ENCODE measurements at regions not wholly inside any gene's neighbourhood (a gene's known extent, or its start where the extent isn't known, plus 50 kb on each side); places are given as distances from the start of the nearest gene placed in this dataset.

DNA sequence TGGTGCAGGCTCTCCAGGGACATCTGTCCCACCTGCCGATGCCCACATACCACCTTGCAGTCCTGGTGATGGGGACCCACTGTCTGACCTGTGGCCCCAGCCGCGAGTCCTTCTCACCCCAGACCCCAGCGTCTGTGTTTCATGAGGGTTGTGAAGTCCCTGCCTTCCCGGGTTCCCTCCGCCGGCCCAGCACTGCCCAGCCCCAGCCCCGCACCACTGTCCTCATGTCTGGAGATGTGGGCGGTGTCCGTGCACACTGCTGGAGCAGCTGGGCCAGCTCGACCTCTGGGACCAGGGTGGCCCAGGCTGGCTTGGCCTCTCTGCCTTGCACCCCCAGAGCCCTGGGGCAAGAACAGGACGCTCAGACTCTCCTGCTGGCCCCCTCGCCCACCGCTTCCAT, 199.5 kb upstream of the CIBAR2 start:
- Mint-ChIP-seq H3K27ac (peak overlapping the region in 8 of 10 donors; percentile 66 to 92 (median 84)), H3K4me1 (peaks cover 28 to 63% (median 57%) of the 10 kb centered on the region in 4 donors), H3K9me3 (no peaks in the 10 kb centered on the region), H3K36me3 (no peaks in the 10 kb centered on the region), H3K4me3 (peak overlapping the region in 8 of 10 donors; percentile 67 to 83 (median 75)), H3K27me3 (peaks cover 0 to 2% (median 0%) of the 10 kb centered on the region in 5 donors)
- POLR2A ChIA-PET = interaction anchor here (0.7 to 5.6 kb wide), 5 partner anchors 9 to 422 kb away, joined by 3 to 38 read pairs (median 4); no protein-coding TSS in a partner anchor
- no peak for ATAC-seq
- no peak for DNase-seq

DNA sequence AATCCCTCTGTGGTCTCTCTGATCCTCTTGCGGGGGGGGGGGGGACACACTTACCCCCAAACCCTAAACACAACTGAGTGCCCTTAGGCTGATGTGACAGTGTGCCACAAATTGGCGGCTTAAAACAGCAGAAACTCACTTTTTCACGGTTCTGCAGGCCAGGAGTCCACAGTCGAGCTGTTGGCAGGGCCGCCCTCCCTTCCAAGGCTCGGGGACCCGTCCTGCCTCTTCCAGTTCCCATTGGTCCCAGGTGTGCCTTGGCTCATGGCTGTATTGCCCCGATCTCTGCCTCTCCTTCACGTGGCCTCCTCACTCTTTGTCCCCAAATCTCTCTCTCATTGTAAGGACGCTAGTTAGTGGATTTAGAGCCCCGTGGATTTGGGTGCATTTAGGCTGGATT, 199.9 kb upstream of the CIBAR2 start:
- Mint-ChIP-seq H3K9me3 (no peaks in the 10 kb centered on the region), H3K36me3 (no peaks in the 10 kb centered on the region), H3K4me1 (peaks cover 27 to 61% (median 54%) of the 10 kb centered on the region in 4 donors), H3K27ac (peak overlapping the region in 8 of 10 donors; percentile 44 to 84 (median 66)), H3K4me3 (peak overlapping the region in 8 of 10 donors; percentile 5 to 77 (median 46)), H3K27me3 (peaks cover 0 to 2% (median 0%) of the 10 kb centered on the region in 5 donors)
- ATAC-seq (no peak), DNase-seq (no peak)
- POLR2A ChIA-PET = interaction anchor here (5.6 kb wide), 1 partner anchor 22 kb away, joined by 38 read pairs; no protein-coding TSS in a partner anchor

DNA sequence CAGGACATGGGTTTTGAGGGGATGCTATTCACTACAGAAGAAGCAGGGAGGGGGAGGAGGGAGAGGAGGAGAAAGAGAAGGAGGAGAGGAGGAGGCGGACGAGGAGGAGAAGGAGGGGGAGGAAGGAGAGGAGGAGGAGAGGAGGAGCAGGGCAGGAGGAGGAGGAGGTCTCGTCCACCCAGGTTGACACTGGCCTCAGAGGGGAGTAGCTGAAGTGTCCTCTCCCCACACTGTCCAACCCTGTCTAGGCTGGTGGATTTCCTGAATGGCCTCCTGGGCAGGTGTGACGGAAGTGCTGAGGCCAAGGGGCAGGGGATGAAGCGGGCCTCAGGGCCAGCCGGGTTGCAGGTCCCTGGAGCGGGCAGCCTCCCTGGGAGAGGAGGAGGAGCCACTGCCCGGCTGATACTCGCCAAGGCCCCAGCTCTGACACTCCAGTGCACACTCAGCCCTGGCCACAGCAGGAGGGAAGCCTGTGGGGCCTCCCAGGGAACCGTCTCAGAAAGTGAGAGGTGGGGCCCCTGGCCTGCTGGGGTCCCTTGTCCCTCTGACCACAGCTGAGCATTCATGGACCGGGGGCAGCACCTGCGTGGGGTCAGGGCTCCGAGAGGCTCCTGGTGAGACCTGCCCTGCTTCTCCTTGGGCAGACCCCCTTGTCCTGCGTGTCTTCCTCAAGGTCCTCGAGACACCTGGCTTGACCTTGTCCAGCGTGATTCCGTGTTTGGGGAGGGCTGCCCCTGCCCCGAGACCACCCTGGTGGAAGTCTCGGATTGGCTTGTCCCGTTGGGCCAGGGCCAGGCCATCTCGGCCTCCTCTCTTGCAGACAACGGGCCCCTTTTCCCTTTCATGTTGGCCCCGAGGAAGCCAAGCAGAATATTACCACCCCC, 200.6 kb upstream of the CIBAR2 start:
- H3K36me3 Mint-ChIP-seq = no peaks in the 10 kb centered on the region
- H3K9me3 Mint-ChIP-seq = no peaks in the 10 kb centered on the region
- DNase-seq (no peak), ATAC-seq (no peak)
- POLR2A ChIA-PET = interaction anchor here (1.3 to 5.6 kb wide), 2 partner anchors 18 to 21 kb away, joined by 3 to 38 read pairs; no protein-coding TSS in a partner anchor
- H3K27ac Mint-ChIP-seq = peak overlapping the region in 3 of 10 donors; percentile 63 to 80 (median 73)
- peaks cover 25 to 54% (median 46%) of the 10 kb centered on the region in 4 donors for H3K4me1 Mint-ChIP-seq
- peaks cover 0 to 2% (median 0%) of the 10 kb centered on the region in 5 donors for H3K27me3 Mint-ChIP-seq
- H3K4me3 Mint-ChIP-seq = peak overlapping the region in 4 of 10 donors; percentile 5 to 77 (median 37)

DNA sequence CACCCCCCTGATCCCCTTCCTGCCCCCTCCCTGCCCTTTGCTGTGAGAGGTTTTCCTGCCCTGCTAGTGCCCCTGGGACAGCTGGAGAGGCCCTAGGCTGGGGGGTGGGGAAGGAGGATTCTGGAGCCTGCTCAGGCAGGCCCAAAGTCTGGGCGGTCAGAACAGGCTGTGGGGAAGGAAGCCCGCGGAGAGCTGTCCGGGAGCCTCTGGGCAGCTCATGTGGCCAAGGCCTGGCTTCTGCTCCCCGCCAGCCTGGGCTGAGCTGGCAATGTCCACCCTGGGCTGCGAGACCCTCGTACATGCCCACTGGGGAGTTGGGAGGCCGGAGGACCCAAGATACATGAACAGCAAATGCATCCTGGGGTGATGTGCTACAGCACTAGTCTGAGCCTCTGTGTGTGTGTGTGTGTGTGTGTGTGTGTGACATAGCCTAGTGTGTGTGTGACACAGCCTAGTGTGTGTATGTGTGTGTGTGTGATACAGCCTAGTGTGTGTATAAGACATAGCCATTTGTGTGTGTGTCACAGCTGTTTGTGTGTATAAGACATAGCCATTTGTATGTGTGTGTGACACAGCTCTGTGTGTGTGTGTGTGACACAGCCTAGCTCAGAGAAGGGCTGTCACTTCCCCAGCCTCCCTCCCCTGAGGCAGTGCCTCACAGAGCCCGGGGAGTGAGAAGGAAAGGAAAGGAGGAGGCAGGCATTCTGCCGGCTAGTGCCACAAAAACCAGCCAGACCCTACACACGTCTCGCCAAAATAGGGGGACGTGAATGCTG, 201.4 kb upstream of the CIBAR2 start:
- Mint-ChIP-seq H3K27ac (peak overlapping the region in 6 of 10 donors; percentile 5 to 80 (median 59)), H3K36me3 (no peaks in the 10 kb centered on the region), H3K4me1 (peaks cover 19 to 46% (median 38%) of the 10 kb centered on the region in 4 donors), H3K9me3 (no peaks in the 10 kb centered on the region), H3K4me3 (peak overlapping the region in 1 of 10 donors; percentile 20), H3K27me3 (peaks cover 0 to 2% (median 0%) of the 10 kb centered on the region in 5 donors)
- ATAC-seq (no peak), DNase-seq (no peak)
- POLR2A ChIA-PET = interaction anchor here (0.9 to 5.6 kb wide), 3 partner anchors 17 to 300 kb away, joined by 3 to 38 read pairs (median 3); partner anchors contain the start of gene GSE1

DNA sequence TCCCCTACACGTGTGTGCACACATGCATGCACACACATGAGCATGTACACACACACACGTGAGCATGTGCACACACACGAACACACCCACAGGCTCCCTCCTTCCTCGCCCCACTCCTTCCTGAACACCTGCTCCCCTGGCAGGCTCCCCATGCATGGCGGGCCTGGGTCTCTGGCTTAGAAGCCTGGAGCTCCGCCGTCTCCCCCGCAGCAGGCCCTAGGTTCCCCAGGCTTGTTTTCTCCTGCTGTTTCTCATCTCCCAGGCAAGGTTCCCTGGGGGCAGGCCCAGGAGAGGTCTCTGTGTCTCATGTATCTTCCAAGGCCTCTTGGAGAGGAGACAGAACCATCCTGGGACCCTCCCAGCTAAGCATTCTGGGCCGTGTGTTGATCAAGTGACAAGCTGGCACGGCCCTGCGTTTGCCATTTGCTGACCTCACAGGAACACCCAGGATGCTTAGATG, 202.3 kb upstream of the CIBAR2 start:
- POLR2A ChIA-PET = interaction anchor here (0.9 kb wide), 1 partner anchor 299 kb away, joined by 3 read pairs; the partner anchor contains the start of gene GSE1
- Mint-ChIP-seq H3K4me3 (peak overlapping the region in 1 of 10 donors; percentile 47), H3K27ac (peak overlapping the region in 2 of 10 donors; percentile 65 to 66)

DNA sequence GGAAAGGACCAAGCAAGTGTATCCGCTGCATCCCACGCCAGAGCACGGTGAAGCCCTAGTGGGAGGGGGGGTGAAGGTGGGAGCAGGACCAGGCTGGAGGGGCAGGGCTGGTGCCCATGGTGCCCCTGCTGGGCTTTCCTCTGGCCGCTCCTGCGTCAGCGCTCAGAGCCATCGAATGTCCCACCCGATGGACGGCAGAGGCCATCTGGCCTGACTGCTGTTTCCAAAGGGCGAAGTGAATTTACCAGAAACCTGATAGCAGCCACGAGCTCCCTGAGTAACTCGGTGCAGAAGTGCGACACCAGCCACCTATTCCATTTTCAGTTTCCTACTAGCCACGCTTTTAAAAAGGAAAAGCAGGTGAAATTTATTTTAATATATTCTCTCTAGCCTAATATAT, 203.6 kb upstream of the CIBAR2 start:
- DNase-seq (no peak), ATAC-seq (no peak)
- H3K4me3 Mint-ChIP-seq = no peak overlapping the region
- H3K27me3 Mint-ChIP-seq = peaks cover 0 to 2% (median 0%) of the 10 kb centered on the region in 5 donors
- H3K36me3 Mint-ChIP-seq = no peaks in the 10 kb centered on the region
- H3K4me1 Mint-ChIP-seq = peaks cover 15 to 30% (median 23%) of the 10 kb centered on the region in 4 donors
- H3K27ac Mint-ChIP-seq = peak overlapping the region in 2 of 10 donors; percentile 13 to 55
- H3K9me3 Mint-ChIP-seq = no peaks in the 10 kb centered on the region
- POLR2A ChIA-PET = no interaction called here

More for the DNA sequence above, 202.3 kb upstream of the CIBAR2 start:
- DNase-seq (no peak), ATAC-seq (no peak)
- Mint-ChIP-seq H3K36me3 (no peaks in the 10 kb centered on the region), H3K27me3 (peaks cover 0 to 2% (median 0%) of the 10 kb centered on the region in 5 donors), H3K4me1 (peaks cover 19 to 38% (median 33%) of the 10 kb centered on the region in 4 donors), H3K9me3 (no peaks in the 10 kb centered on the region)

DNA sequence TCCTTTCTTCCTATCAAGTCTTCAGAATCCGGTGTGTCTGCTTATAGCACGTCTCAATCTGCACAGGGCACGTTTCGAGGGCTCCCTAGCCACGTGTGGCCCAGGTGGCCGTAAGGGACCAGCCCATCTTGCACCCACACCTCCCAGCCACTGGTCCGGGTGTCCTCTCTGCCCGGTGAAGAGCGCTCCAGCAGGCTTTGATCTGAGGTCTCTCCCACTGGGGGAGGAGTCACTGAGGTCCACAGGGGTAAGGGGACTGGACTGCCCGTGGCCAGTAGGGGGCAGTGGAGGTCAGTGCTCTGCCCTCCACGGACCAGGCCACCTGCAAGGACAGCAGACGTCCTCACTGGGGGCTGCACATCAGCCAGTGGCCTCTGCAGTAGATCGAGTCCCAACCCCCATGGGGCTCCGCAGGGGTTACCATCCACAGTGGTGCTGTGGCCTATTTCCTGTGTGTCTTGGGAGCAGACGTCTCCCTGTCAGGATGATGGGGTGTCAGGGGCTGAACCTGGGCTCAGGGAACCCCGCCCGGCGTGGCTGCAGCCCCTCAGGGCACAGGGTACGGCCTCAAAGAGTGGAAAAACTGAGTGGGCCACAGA, 204.1 kb upstream of the CIBAR2 start:
- H3K4me3 Mint-ChIP-seq = no peak overlapping the region
- POLR2A ChIA-PET = no interaction called here
- peak overlapping the region in 3 of 10 donors; percentile 13 to 55 (median 53) for H3K27ac Mint-ChIP-seq
- H3K9me3 Mint-ChIP-seq = no peaks in the 10 kb centered on the region
- peaks cover 0 to 2% (median 0%) of the 10 kb centered on the region in 5 donors for H3K27me3 Mint-ChIP-seq
- no peaks in the 10 kb centered on the region for H3K36me3 Mint-ChIP-seq
- peak in 6 of 10 donors; percentile 37 to 43 (median 40) for DNase-seq
- peaks cover 11 to 24% (median 17%) of the 10 kb centered on the region in 4 donors for H3K4me1 Mint-ChIP-seq
- ATAC-seq = peak; percentile 82 to 86

DNA sequence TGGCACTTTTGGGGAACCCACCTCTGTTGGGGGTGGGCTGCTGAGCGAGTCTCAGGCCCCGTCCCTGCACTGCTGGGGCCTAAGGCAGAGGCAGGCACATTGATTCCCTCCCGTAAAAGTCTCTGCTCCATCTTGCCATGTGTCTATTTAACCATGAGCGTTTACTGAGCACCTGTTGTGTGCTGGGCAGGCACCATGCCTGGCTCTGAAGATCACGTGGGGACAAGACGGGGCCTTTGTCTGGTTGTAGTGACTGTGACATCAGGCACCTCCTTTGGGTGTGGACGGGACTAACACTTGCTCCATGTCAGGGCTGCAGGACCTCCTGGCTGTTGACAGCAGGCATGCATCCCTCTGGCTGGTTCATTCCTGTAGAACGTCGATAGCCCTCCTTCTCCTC, 204.7 kb upstream of the CIBAR2 start:
- Mint-ChIP-seq H3K27ac (no peak overlapping the region), H3K9me3 (no peaks in the 10 kb centered on the region), H3K27me3 (peaks cover 0 to 2% (median 0%) of the 10 kb centered on the region in 5 donors), H3K4me3 (no peak overlapping the region), H3K36me3 (no peaks in the 10 kb centered on the region), H3K4me1 (peaks cover 8 to 20% (median 13%) of the 10 kb centered on the region in 4 donors)
- DNase-seq (no peak), ATAC-seq (no peak)
- POLR2A ChIA-PET = interaction anchor here (1.6 kb wide), 1 partner anchor 18 kb away, joined by 4 read pairs; no protein-coding TSS in a partner anchor

DNA sequence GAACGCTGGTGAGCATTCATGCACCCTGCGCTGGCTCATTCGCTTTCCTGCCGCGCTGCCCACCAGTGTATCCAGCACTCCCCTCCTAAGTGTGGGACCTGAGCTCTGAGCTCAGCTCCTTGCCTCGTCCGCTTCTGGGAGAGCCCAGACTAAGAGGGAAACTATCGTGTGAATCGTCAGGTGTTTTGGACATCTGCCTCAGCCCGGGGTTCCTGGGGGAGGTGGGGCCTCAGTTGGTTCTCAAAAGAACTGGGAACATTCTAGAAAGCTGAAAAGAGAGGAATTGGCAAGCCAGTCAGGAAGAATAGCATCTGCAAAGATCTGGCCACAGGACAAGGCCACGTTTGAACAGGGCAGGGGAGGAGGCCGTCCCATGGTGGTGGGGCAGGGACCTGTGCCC, 205.4 kb upstream of the CIBAR2 start:
- DNase-seq = no peak
- no peak for ATAC-seq
- Mint-ChIP-seq H3K27me3 (no peaks in the 10 kb centered on the region), H3K4me3 (no peak overlapping the region), H3K4me1 (peaks cover 4 to 15% (median 7%) of the 10 kb centered on the region in 4 donors), H3K27ac (no peak overlapping the region), H3K36me3 (no peaks in the 10 kb centered on the region), H3K9me3 (no peaks in the 10 kb centered on the region)
- POLR2A ChIA-PET = interaction anchor here (1.6 kb wide), 1 partner anchor 17 kb away, joined by 4 read pairs; no protein-coding TSS in a partner anchor

DNA sequence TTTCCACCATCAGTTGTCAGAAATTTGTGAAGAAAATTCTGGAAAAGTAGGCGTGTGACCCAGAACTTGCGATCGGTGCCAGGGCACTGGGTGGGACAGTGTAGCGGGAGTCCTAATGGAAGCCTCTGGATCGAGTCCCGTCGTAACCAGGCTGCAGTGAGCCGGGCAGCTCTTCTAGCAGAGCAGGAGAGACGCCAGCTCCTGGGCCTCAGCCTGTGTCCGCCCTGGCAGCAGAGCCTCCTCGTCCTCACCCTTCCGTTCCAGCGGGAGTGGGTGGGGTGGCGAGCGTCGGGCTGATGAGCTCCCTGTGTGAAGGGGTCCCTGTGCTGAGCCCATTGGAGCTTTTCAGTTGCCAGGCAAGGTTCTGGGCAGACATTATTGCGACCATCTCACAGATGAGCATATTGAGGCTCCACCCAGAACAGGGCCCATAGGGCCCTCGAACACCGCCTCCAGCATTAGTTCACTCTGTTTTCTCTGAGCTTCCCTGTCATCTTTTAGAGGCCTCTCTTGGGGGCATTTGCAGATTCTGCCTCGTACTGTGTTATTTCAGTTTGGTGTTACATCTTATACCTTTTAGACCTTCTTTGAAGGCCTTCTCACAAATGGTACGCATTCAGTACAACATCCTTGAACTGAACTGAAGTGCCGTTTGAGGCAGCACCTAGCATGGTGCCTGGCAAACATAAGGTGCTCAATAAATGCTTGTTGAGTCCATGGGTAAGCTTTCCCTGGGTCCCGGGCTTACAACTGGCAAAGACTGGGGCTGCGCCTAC, 207.1 kb upstream of the CIBAR2 start:
- ATAC-seq = no peak
- no peaks in the 10 kb centered on the region for H3K36me3 Mint-ChIP-seq
- peaks cover 2 to 6% (median 4%) of the 10 kb centered on the region in 4 donors for H3K4me1 Mint-ChIP-seq
- POLR2A ChIA-PET = interaction anchor here (1.1 kb wide), 1 partner anchor 11 kb away, joined by 3 read pairs; no protein-coding TSS in a partner anchor
- H3K9me3 Mint-ChIP-seq = no peaks in the 10 kb centered on the region
- H3K27me3 Mint-ChIP-seq = no peaks in the 10 kb centered on the region
- no peak overlapping the region for H3K27ac Mint-ChIP-seq
- H3K4me3 Mint-ChIP-seq = no peak overlapping the region
- no peak for DNase-seq

DNA sequence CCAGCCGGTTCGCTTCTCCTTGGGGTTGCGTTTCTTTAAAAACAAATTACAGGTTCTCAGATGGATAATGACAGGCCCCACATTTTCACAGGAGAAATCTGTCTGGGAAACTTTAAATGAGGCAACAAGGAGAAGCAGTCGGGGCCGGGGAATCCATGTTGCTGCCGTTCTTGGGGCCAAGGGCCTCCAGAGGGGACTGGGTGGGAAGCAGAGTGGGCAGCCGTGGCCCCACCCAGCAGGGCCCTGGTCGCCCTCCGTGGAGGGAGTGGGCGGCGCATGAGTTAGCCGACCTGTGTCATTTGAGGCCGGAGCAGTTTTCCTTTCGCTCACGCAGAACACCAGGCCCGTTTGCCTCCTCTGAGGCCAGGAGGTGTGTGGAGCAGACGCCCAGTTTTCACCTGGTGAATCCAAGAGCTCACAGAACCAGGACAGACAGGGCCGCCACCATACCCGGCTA, 207.7 kb upstream of the CIBAR2 start:
- Mint-ChIP-seq H3K4me3 (no peak overlapping the region), H3K4me1 (peaks cover 2 to 6% (median 4%) of the 10 kb centered on the region in 4 donors), H3K9me3 (no peaks in the 10 kb centered on the region), H3K27ac (no peak overlapping the region), H3K36me3 (no peaks in the 10 kb centered on the region), H3K27me3 (no peaks in the 10 kb centered on the region)
- POLR2A ChIA-PET = interaction anchor here (0.9 kb wide), 1 partner anchor 9 kb away, joined by 3 read pairs; no protein-coding TSS in a partner anchor
- ATAC-seq (no peak), DNase-seq (no peak)
